ENCODE measurements at regions not wholly inside any gene's neighbourhood (a gene's known extent, or its start where the extent isn't known, plus 50 kb on each side); places are given as distances from the start of the nearest gene placed in this dataset.

DNA sequence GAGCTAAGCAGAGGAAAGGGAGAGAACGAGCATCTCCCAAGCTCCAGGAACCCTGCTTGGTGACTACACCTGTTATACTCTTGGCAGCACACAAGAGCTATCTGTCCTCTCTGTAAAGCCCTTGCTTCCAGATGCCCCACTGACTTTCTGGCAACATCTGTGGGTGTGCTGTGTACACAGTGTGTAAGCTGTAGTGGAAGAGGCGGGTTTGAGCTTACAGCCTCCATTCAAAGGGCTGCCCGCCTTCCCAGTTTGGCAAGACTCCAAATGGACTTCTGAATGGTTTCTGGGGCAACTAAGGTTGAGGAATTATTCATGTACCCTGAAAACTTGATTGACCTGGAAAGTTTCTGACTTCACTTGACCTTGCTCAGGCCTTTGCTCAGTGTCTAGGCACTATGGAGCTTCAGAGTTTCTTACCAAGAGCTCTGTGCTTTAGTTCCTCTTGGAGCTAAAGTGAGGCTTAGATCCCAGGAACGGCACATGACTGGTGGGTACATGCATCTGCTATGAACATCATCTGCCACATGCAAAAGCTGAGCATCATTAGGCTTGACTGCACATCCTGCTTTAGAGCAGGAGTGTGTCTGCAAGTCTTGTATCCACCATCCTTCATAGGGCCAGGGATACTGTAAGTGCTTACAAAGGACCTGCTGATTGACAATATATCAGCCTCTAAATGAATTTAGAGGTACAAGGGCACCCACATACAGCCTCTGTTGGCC is 290.9 kb upstream of the SIX2 start:
- no peaks in the 10 kb centered on the region for H3K9me3 ChIP-seq (ENCODE audit: insufficient read depth, low read depth, low read length)
- no peak overlapping the region for H3K27ac ChIP-seq (ENCODE audit: low read length)
- H3K4me3 ChIP-seq (ENCODE audit: low read length) = no peak overlapping the region
- no peak overlapping the region for H3K9ac ChIP-seq (ENCODE audit: low read depth, low read length)
- no peaks in the 10 kb centered on the region for H3K36me3 ChIP-seq (ENCODE audit: insufficient read depth, low read depth, low read length)
- H3K4me1 ChIP-seq (ENCODE audit: insufficient read depth, low read length) = no peaks in the 10 kb centered on the region
- H3K27me3 ChIP-seq (ENCODE audit: insufficient read depth, low read length) = no peaks in the 10 kb centered on the region

DNA sequence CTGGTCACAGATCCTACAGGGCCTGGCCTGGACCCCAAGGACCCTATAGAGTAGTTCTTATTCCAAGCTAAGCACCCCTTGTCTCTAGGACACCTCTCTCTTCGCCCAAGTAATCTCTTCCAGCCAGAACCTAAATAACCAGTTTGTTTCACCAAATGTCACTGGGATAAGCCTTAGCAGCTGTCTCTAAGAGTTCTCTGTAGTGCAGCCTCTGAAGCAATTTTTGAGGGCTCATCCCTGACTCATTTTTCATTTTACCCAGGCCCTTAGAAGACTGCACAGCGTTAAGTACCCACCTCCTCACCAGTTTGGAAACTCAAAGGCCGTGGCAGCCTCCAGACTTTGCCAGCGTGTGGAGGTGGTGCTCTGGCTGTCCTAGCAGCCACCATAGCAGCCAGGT is 290.1 kb upstream of the SIX2 start:
- H3K9ac ChIP-seq (ENCODE audit: low read depth, low read length) = no peak overlapping the region
- no peak overlapping the region for H3K4me3 ChIP-seq (ENCODE audit: low read length)
- H3K36me3 ChIP-seq (ENCODE audit: insufficient read depth, low read depth, low read length) = no peaks in the 10 kb centered on the region
- no peaks in the 10 kb centered on the region for H3K9me3 ChIP-seq (ENCODE audit: insufficient read depth, low read depth, low read length)
- no peak overlapping the region for H3K27ac ChIP-seq (ENCODE audit: low read length)
- no peaks in the 10 kb centered on the region for H3K27me3 ChIP-seq (ENCODE audit: insufficient read depth, low read length)
- H3K4me1 ChIP-seq (ENCODE audit: insufficient read depth, low read length) = no peaks in the 10 kb centered on the region

DNA sequence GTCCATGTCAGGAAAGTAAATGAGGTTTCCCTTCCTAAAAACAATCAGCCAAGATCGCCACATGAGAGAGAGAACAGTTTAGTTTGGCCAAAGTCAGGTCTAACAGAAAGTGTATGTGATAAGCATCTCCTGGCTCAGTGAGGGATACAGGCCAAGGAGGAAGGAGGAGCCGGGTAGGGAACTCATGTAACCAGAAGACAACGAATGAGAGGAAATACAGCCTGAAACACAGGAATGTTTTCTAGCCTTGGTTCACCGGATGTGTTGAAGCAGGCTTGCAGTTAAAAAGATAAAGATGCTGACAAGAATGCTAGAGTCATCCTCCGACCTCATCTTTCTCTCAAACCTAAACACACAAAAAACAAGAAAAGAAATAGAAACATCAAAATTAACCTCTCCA is 283.9 kb upstream of the SIX2 start:
- Histone ChIP-seq H3K9me3 (ENCODE audit: insufficient read depth, low read depth, low read length) (no peaks in the 10 kb centered on the region), H3K36me3 (ENCODE audit: insufficient read depth, low read depth, low read length) (no peaks in the 10 kb centered on the region), H3K4me3 (ENCODE audit: low read length) (no peak overlapping the region), H3K9ac (ENCODE audit: low read depth, low read length) (no peak overlapping the region), H3K4me1 (ENCODE audit: insufficient read depth, low read length) (no peaks in the 10 kb centered on the region), H3K27ac (ENCODE audit: low read length) (no peak overlapping the region), H3K27me3 (ENCODE audit: insufficient read depth, low read length) (no peaks in the 10 kb centered on the region)

DNA sequence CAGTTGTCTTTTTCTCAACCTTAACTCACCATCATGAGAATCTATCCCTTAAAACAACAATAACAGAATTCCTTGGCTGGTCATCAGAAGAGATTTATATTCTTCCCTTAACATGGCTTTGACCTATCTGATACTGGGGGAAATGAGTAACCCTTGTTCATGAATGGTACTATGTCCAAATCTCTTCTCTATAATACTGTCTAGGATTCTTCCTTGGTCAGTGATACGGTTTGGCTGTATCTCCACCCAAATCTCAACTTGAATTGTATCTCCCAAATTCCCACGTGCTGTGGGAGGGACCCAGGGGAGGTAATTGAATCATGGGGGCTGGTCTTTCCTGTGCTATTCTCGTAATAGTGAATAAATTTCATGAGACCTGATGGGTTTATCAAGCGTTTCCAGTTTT is 282.0 kb upstream of the SIX2 start:
- Histone ChIP-seq H3K27me3 (ENCODE audit: insufficient read depth, low read length) (no peaks in the 10 kb centered on the region), H3K36me3 (ENCODE audit: insufficient read depth, low read depth, low read length) (no peaks in the 10 kb centered on the region), H3K9ac (ENCODE audit: low read depth, low read length) (no peak overlapping the region), H3K4me1 (ENCODE audit: insufficient read depth, low read length) (no peaks in the 10 kb centered on the region), H3K27ac (ENCODE audit: low read length) (no peak overlapping the region), H3K9me3 (ENCODE audit: insufficient read depth, low read depth, low read length) (no peaks in the 10 kb centered on the region), H3K4me3 (ENCODE audit: low read length) (no peak overlapping the region)

DNA sequence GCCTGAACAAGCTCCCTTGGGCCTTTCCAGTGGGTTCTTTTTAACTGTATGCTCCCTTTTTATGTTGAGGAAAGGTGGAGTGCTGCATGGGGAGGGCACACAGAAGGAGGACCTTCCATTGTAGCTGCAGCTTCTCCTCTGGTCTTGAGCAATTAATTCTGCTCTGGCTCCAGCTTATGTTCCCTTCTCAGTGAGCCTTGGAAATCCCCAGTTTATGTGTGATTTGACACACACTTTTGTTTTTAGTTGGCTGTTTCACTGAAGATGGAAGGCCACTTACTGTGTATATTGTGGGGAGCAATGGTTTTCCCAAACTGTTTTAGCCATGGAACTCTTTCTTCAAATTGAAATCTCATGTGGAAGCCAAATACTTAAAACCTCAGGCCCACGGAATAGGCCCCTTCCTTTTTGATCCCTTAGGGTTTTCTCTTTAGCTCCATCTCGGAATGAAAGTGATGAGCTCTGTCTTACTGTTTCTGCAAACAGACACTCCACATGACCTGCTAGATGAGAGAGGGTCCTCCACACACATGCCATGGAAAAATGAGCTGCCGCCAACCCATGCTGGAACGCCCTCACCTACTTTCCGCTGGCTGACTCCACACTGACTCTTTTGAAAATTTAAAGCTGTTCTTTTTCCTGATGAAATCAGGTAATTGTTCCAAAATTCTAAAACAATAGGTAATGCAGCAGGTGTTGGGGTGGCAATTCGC is 280.9 kb upstream of the SIX2 start:
- Histone ChIP-seq H3K9me3 (ENCODE audit: insufficient read depth, low read depth, low read length) (no peaks in the 10 kb centered on the region), H3K27ac (ENCODE audit: low read length) (no peak overlapping the region), H3K4me3 (ENCODE audit: low read length) (no peak overlapping the region), H3K4me1 (ENCODE audit: insufficient read depth, low read length) (no peaks in the 10 kb centered on the region), H3K9ac (ENCODE audit: low read depth, low read length) (no peak overlapping the region), H3K36me3 (ENCODE audit: insufficient read depth, low read depth, low read length) (no peaks in the 10 kb centered on the region), H3K27me3 (ENCODE audit: insufficient read depth, low read length) (no peaks in the 10 kb centered on the region)

DNA sequence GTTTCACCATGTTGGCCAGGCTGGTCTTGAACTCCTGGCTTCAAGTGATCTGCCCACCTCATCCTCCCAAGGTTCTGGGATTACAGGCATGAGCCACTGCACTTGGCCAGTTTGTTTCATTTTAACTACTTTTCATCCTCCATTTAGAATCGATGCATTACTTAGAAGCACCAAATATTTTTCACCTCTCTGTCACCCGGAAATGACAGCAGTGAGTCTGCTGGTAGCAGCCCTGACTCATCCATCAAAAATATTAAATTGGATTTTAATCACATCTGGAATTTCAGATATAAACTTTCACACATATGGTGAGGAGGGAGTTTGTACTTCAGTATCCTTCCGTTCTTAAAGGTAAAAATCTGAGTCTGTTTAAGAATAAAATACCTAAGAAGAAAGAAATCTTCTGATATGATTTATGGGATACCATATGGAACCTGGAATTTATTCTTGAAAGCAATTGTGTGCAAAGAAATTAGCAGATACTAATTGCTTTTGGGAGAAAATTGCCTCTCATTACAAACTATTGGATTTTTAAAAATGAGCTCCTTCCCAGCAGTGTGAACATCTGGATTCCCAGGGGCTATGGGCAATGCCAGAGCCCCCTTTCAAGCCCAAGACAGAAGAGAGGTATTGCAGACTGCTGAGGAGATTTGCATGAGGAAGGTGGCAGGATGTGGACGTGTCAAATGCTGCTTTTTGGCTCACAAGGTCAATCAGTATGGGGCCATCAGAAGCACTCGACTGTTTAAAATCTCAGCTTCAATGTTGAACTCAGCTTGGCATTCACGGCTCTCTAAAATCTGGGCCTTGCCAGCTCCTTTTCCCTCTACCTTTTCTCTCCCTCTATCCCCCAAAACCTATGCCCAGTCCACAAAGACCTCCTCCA is 279.5 kb upstream of the SIX2 start:
- no peak overlapping the region for H3K9ac ChIP-seq (ENCODE audit: low read depth, low read length)
- H3K4me3 ChIP-seq (ENCODE audit: low read length) = no peak overlapping the region
- no peak overlapping the region for H3K27ac ChIP-seq (ENCODE audit: low read length)
- H3K9me3 ChIP-seq (ENCODE audit: insufficient read depth, low read depth, low read length) = no peaks in the 10 kb centered on the region
- H3K36me3 ChIP-seq (ENCODE audit: insufficient read depth, low read depth, low read length) = no peaks in the 10 kb centered on the region
- no peaks in the 10 kb centered on the region for H3K27me3 ChIP-seq (ENCODE audit: insufficient read depth, low read length)
- H3K4me1 ChIP-seq (ENCODE audit: insufficient read depth, low read length) = no peaks in the 10 kb centered on the region

DNA sequence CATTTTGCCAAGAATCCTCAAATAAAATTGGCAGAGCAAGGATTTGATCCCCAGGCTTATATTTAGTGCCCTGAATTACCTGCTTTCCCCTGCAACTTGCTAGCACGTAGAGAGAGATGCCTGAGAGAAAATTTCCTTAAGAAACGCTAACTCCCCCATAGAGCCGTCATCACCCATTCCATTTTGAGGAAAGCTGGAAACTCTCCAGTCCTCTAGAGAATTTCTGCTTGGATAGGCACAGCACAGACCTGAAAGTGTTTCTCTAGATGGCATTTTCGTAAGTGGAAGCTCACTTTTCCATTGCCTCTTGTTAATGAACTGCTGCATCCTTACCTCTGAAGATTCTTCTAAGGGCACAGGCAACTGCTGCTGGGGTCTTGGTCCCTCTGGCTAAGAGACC is 277.8 kb upstream of the SIX2 start:
- no peak overlapping the region for H3K9ac ChIP-seq (ENCODE audit: low read depth, low read length)

DNA sequence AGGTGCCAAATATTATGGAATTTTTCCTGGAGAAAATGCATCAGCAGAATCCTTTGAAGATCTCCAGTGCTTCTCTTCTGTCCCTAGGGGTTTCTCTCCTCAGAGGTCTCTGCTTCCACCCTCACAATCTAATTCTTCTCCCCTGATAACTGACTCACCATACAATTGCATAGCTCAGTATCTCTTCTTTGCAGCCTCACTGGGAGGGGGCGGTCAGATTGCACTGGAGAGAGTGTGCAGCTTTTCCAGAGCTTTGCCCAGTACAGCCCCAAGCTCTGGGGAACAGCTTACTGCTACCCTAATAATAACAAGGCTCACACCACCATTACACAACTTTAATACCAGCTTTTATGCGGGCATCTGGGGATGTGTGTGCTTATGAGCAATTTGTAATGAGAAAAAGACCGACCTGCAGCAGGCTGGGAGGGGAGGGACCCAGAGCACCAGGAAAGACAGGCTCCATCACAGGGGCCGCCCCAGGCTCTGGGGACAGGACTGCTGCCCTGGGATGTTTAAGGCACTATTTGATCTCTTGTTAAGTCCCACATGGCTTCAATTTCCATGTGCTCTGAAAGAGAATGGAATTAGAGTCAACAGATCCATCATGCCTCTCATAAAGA is 276.6 kb upstream of the SIX2 start:
- H3K4me3 ChIP-seq (ENCODE audit: low read length) = no peak overlapping the region
- H3K9me3 ChIP-seq (ENCODE audit: insufficient read depth, low read depth, low read length) = no peaks in the 10 kb centered on the region
- H3K27me3 ChIP-seq (ENCODE audit: insufficient read depth, low read length) = no peaks in the 10 kb centered on the region
- no peaks in the 10 kb centered on the region for H3K4me1 ChIP-seq (ENCODE audit: insufficient read depth, low read length)
- no peak overlapping the region for H3K27ac ChIP-seq (ENCODE audit: low read length)
- H3K36me3 ChIP-seq (ENCODE audit: insufficient read depth, low read depth, low read length) = no peaks in the 10 kb centered on the region
- no peak overlapping the region for H3K9ac ChIP-seq (ENCODE audit: low read depth, low read length)

More for the DNA sequence above, 277.8 kb upstream of the SIX2 start:
- Histone ChIP-seq H3K27me3 (ENCODE audit: insufficient read depth, low read length) (no peaks in the 10 kb centered on the region), H3K4me1 (ENCODE audit: insufficient read depth, low read length) (no peaks in the 10 kb centered on the region), H3K9me3 (ENCODE audit: insufficient read depth, low read depth, low read length) (no peaks in the 10 kb centered on the region), H3K36me3 (ENCODE audit: insufficient read depth, low read depth, low read length) (no peaks in the 10 kb centered on the region), H3K27ac (ENCODE audit: low read length) (no peak overlapping the region), H3K4me3 (ENCODE audit: low read length) (no peak overlapping the region)

DNA sequence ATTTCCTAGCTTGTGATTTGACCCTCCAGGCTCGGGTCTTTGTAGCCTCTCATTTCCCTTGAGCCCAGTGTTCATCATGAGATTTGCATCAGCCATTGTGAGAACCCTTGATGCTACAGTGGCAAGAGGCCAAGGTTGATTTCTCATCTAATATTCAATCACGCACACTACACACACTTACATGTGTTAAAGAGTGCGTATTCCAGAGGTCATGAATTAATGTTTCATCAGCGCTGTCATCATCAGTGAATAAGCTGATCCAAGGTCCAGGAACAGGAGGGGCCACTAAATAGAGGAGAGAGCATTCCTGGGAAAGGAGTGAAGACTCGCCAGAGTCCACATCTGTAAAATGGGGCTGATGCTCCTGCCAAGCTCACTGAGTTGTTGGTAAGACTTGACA is 276.1 kb upstream of the SIX2 start:
- H3K27me3 ChIP-seq (ENCODE audit: insufficient read depth, low read length) = no peaks in the 10 kb centered on the region
- H3K27ac ChIP-seq (ENCODE audit: low read length) = no peak overlapping the region
- no peaks in the 10 kb centered on the region for H3K4me1 ChIP-seq (ENCODE audit: insufficient read depth, low read length)
- H3K36me3 ChIP-seq (ENCODE audit: insufficient read depth, low read depth, low read length) = no peaks in the 10 kb centered on the region
- H3K9ac ChIP-seq (ENCODE audit: low read depth, low read length) = no peak overlapping the region
- H3K9me3 ChIP-seq (ENCODE audit: insufficient read depth, low read depth, low read length) = no peaks in the 10 kb centered on the region
- no peak overlapping the region for H3K4me3 ChIP-seq (ENCODE audit: low read length)

DNA sequence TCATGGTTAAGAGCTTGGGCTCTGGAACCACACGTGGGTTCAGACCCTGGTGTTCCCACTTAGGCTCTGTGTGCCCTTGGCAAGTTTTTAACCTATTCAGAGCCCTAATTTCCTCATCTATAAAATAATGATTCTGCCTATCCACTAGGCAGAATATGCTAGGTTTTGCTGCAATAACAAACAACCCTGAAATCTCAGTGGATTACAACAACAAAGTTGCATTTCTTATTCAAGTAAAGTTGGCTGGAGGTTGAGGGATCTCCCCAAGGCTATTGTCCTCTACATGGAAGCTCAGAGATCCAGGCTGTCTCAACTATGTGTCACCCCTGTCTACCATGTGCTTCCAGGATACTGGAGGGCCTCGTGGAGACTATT is 275.4 kb upstream of the SIX2 start:
- no peak overlapping the region for H3K4me3 ChIP-seq (ENCODE audit: low read length)

DNA sequence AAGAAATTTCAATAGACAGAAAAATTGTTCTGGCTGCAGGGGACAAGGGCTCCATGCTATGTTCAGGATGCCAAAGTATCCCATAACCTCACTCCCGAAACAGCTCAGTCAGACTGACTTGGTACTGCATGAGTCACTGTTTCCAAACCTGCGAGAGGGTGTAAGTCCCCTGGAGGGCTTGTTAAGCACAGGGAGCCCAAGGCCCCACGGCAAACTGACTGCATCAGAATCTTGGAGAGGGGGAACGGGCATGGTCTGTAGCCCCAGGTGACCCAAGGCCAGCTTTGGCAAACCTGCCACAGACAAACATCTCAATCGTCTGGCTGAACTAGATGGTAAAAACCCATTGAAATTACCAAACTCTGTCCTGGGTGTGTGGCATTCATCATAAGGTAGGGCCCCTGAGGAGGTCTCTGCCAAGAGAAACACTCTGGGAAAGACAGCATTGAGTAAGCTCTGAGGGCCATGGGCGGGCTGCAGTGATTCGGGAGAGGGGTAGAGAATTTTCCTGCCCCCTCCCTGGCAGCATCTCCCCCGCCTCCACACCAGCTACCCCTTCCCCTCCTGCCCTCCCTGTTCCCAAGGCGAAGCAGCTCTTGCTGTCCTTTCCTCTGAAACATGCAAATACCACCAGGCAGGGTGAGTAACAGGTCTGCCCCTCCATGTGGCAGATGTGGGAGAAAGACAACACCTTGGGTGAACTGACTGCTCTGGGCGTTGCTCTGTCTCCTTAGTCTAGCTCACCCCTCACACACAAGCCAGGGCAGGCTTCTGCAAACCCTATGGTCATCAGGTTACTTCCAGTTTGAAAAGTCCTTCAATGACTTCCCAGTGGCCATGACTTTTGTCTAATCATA is 274.7 kb upstream of the SIX2 start:
- no peaks in the 10 kb centered on the region for H3K4me1 ChIP-seq (ENCODE audit: insufficient read depth, low read length)

More for the DNA sequence above, 275.4 kb upstream of the SIX2 start:
- H3K27me3 ChIP-seq (ENCODE audit: insufficient read depth, low read length) = no peaks in the 10 kb centered on the region
- H3K9me3 ChIP-seq (ENCODE audit: insufficient read depth, low read depth, low read length) = no peaks in the 10 kb centered on the region
- no peak overlapping the region for H3K27ac ChIP-seq (ENCODE audit: low read length)
- H3K9ac ChIP-seq (ENCODE audit: low read depth, low read length) = no peak overlapping the region
- no peaks in the 10 kb centered on the region for H3K36me3 ChIP-seq (ENCODE audit: insufficient read depth, low read depth, low read length)
- H3K4me1 ChIP-seq (ENCODE audit: insufficient read depth, low read length) = no peaks in the 10 kb centered on the region

More for the DNA sequence above, 274.7 kb upstream of the SIX2 start:
- no peak overlapping the region for H3K27ac ChIP-seq (ENCODE audit: low read length)
- no peaks in the 10 kb centered on the region for H3K36me3 ChIP-seq (ENCODE audit: insufficient read depth, low read depth, low read length)
- H3K4me3 ChIP-seq (ENCODE audit: low read length) = no peak overlapping the region
- H3K9ac ChIP-seq (ENCODE audit: low read depth, low read length) = no peak overlapping the region
- no peaks in the 10 kb centered on the region for H3K9me3 ChIP-seq (ENCODE audit: insufficient read depth, low read depth, low read length)
- no peaks in the 10 kb centered on the region for H3K27me3 ChIP-seq (ENCODE audit: insufficient read depth, low read length)

Measured in iPS-20b (cell line).